ENCODE measurements at regions not wholly inside any gene's neighbourhood (a gene's known extent, or its start where the extent isn't known, plus 50 kb on each side); places are given as distances from the start of the nearest gene placed in this dataset.

DNA sequence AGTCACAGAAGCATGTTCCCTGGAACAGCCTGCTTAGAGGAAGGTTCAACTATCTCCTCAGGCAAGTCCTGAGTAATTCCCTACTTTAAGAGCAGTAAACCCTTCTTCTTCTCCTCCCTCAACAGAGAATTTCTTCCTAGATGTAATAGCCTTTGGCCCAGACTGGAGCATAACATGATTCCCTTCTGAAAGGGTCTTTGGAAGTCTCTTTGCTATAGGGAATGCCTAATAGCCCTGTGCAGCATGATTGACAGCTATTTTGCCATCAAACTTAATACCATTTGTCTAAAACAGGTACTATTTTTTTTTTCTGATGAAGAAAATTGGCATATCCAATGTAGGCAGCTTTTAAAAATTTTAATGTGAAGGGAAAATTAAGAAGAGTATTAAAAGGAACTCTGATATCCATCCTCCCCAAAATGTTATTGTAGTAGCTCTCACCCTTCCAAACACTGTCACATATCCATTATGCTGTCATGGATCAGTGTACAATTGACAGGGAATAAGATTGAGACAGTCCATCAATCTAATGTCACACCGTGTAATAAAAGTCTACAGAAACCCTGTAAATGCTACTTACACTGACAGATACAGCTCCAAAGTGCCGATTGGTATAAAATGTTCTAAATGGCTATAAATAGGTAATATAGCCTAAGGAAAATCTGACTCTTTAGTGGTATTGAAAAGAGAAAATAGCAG is 884.6 kb downstream of the TTLL7 start:
- DNase-seq, result no peak

DNA sequence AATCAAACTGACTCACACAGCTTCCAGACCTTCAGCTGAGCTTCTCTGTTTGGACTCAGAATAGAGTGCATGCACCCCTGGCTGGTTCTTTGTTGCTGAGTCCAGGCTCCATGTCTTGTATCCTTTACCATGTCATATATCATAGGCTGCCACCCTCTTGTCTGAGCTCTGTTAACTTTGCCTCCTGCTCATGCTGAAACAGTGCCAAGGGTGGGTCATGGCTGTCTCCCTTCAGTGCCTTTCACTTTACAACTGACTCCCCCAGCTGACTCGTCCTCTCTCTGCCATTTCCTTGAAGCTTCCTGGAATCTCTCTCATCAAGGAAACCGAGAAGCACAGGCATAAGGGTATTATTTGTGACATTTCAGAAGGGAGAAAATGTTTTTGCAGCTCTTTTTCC is 885.3 kb downstream of the TTLL7 start:
- DNase-seq, result no peak

DNA sequence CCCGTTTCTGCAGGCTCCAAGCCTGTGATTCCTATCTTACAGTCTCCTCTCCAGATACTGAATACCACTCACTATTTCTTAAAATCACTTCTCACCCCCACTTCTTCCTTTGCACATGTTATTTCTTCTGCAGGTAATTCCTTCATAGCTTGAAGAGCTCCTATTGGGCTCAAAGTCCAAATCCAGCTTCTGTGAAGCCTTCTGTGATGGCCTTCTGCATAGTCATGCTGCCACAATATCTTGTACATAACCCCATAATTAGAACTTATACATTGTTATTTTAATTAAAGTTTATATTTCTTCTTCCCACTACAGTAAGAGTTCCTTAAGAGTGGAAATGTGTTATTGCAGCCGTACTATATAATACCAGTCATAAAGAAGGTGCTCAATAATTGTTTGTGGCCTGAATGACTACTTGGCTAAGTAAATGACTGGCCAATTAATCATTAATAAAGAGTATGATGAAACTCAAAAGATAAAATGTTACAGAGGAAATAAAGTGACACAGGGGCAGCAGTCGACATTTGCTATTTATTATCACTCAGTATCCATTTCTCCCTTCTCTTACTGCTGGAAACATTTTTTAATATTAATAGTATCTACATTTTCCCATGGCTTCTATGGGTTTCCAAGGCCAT is 886.6 kb downstream of the TTLL7 start:
- no peak for DNase-seq

DNA sequence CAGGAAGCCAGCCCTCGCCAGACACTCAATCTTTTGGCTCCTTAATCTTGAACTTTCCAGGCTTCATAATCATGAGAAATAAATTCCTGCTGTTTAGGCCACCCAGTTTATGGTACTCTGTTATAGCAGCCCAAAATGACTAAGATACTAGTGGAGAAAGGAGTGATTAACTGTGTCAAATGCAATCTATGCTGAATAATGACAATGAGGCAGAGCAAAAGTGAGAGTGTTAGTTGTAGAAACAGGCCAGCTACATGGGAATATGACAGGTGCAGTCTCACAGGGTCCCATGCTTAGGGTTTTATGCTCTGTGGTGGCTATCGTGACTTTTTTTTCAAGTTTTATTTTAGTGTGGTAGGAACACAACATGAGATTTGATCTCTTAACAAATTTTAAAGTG is 888.8 kb downstream of the TTLL7 start:
- no peak for DNase-seq

DNA sequence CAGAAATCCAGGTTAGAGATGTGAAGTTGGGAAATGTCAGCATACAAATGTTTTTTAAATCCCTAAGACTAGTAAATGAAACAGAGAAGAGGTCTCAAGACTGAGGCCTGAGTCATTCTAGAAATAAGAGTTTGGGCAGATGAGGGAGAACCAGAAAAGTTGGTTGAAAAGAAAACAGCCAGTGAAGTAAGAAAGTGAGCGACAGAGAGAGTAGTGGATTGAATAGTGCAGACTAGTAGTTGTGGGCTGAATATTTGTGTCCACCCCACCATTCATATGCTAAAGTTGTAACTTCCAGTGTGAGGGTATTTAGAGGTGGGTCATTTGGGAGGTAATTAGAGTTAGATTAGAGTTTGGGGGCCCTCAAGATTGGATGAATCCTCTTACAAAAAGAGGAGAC is 889.2 kb downstream of the TTLL7 start:
- DNase-seq, result no peak

DNA sequence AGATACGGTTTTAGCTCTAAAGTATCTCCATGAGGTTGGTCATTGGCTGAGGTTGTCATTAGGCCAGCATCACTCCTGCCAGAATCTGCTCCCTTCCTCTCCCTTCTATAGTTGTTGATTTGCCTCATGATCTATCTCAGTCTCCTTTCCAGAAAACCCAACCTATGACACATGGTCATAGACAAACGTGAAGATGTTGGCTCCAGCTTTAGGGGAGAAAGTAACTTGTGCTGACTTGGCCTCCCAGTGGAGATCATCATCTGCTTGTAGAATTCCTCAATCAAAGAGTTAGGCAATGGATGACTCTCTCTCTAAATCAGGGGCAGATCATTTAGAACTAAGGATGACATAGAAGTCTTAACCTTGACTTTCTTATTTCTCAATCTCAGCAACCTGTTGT is 894.4 kb downstream of the TTLL7 start:
- DNase-seq, result no peak

DNA sequence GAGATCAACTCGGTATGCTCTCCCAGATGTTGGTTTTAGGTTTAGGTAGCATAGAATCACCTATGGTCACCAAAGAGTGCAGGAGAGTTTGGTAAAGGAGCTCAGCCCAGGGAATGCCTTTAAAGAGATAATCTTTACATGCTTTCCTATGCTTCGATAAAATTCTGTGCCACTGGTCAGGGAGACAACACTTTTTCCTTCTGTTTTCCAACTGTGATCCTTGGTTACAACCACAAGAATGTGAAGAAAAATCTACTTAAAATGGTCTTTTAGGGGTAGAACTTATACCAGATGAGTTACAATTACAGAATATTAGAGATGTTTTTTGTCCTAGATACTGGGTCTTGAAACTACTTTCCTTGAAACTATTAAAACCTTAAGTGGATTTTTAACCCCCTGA is 895.6 kb downstream of the TTLL7 start:
- no peak for DNase-seq

DNA sequence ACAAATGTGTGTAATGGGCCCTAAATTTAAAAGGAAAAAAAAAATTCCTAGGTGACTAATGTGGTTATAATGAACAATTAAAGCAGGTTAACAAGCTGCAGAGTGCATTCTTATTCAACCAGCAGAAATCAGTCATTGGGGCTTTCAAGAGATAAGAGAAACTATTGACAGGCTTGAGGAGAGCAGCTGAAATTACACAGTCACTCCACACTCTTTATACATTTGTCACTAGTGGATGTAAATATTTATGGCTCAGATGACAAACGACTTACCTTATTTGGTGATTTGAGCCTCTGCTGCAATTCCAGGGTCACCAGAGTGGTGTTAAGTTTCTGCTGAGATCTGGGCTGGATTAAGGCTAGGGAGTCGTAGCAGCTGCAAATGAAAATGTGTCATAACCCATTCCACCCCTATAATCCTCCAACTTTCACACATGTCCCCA is 896.3 kb downstream of the TTLL7 start:
- DNase-seq, result no peak

DNA sequence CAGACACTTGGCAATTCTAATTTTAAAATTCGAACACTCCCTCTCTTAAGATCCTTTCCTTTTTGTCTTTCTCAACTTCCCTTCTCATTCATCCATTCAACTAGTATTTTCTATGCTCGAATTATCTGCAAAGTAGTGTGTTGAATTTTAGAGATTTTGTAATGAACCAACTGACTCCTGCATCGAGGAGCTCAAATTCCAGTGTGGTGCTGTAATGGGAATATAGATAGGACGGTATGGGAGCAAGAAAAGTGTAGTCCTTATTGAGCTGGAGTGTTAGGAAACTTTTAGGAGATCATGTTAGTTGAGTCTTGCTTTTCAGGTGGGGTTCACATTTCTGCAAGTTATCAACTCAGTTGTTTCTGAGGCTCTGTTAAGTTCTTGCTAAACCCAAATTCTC is 897.5 kb downstream of the TTLL7 start:
- no peak for DNase-seq

DNA sequence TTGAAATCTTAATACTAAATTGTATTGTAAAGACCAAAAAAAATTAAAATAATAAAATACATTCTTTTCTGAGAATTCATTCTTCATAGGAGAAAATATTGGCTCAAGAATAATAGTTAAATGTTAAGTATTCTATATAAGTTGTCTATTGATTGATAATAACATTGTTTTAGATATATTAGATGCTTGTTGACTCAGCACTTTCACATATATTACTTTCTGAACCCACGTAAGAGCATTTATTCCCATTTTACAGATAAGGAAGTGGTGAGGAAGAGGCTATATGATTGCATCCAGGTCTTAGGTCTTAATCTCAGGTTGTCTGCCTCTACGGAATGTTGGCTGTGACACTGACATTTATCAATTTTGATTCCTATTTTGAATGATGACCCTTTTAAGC is 898.8 kb downstream of the TTLL7 start:
- DNase-seq, result no peak

DNA sequence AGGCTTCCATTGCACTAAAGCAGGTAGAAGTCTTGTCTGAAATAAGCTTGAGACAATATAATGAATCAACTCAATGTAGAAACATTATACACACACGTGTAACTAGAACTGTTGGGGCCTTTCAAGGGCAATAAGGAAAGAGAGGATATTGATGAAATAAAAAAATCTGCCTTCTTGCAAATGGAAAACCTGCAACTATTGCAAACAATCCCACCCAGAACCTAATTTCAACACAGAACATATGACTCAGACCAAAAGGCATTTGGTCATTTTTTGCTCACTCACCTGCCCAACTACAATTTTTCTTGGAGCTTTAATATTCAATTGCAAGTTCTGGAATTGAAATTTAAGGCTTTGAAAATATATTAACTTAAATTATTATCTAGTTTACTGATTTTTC is 900.1 kb downstream of the TTLL7 start:
- no peak for DNase-seq

DNA sequence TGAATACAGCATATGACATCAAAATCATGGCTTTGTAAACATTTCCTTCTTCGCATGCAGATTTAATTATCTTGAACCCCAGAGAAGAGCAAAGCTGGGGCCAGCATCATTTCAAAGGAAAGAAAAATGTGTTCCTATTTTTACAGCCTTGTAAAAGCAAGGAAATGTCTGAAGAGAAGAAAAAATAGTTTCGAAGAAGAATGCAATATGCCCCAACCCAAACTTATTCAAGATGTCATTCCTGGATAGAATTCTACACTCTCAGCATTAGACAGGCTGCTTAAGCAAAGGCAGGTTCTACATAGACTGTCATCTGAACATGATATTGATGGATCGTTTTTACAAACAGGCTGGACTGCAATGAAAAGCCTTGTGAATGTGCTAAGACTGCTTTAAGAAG is 900.8 kb downstream of the TTLL7 start:
- DNase-seq, result no peak

DNA sequence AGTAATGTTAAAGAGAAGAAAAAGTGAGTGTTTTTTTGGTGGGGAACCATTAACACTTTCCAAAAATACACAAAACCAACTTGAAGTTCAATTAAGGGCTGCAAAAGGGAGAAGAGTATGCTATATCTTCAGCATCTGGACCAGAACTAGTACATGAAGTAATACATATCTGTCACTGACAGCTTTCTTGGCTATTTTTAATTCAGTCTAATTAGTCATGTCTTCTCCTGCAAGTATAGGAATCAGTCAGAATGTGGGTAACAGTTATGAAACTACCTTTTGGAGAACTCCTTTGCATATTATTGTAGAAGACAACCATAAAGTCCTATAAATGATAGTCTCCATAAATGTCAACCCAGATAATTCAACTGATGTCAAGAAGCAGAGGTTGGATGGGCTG is 901.2 kb downstream of the TTLL7 start:
- DNase-seq, result no peak

DNA sequence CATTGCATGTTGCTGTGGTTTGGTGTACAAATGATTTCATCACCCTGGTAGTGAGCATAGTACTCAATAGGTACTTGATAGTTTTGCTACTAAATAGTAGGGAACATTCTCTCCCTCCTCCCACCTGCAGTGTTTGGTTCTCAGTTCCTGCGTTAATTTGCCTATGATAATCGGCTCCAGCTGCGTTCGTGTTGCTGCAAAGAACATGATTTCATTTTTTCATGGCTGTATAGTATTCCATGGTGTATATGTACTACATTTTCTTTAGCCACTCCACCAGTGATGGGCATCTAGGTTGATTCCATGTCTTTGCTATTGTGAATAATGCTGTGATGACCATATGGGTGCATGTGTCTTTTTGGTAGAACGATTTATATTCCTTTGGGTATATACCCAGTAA is 903.4 kb downstream of the TTLL7 start:
- no peak for DNase-seq

DNA sequence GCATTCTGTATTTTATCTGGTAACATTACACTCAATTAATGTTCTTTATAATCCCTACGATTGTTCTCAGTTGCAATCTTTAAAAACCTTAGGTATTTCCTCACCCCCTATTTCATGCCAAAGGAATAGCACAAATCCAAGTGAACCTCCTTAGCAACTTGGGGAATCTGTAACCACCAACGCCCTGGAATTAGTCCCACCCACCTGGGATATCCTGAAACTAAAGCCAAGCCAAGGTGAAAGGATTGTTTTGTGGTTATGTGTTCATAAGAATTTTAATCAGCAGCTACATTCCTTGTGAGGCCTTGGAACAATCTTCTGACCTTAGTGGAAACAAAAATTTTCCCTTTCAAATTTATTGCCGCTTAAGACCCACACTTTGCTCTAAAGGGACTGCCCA is 908.7 kb downstream of the TTLL7 start:
- DNase-seq, result no peak

DNA sequence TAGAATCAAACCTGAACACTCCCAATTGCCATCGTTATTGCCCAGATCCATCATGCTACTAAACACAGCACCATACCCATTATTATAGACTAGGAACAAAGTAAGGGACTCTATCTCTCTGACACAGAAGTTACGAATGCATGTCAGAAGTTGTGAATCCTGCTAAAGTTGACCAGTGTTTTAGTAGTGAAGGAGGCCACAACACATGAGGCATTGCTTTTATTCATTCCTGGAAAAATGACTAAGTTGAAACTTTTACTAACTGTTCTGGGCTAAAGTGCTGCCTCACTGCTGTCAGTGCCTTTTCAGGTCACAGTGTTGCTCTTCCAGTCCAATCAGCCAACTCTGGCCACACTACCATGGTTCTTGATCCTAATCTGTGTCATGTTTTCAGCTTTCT is 911.1 kb downstream of the TTLL7 start:
- DNase-seq, result no peak

DNA sequence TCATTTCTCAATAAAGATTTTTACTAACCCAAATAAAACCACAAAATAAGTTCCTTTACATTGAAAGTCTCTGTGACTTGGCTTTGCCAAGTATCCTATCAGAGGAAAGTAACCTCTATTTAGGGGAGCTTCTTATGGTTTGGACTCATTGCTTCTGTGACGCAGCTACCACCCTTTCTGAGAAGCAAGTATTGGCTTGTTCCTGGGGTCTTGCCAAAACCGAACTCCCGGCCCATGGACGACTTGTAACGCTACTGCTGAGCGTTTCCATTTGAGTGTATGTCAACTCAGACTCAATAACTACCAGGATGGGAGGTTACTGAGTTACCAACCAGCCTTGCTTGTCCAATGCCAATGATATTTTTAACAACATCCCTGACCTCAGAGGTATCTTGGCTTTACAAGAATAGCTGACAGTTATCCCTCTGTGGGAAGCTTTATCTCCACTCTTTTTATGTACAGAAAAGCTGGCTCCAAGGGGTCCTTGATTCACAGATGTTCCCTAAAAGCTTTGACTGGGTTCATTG is 911.9 kb downstream of the TTLL7 start:
- DNase-seq, result no peak

DNA sequence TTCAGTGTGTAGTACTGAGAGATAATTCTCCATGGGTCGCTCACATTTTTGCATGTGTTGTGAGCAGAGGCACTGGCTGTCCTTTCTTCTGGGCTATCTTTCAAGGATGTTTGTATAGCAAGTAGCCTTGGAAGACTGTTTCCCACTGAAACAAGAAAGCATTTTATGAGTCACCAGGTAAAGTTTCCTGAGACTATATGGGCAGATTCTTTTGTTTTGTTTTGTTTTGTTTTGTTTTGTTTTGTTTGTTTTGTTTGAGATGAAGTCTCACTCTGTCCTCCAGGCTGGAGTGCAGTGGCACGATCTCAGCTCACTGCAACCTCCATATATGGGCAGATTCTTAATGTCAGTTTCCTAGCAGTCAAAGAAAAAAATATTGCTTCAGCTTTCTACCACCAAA is 912.6 kb downstream of the TTLL7 start:
- no peak for DNase-seq

DNA sequence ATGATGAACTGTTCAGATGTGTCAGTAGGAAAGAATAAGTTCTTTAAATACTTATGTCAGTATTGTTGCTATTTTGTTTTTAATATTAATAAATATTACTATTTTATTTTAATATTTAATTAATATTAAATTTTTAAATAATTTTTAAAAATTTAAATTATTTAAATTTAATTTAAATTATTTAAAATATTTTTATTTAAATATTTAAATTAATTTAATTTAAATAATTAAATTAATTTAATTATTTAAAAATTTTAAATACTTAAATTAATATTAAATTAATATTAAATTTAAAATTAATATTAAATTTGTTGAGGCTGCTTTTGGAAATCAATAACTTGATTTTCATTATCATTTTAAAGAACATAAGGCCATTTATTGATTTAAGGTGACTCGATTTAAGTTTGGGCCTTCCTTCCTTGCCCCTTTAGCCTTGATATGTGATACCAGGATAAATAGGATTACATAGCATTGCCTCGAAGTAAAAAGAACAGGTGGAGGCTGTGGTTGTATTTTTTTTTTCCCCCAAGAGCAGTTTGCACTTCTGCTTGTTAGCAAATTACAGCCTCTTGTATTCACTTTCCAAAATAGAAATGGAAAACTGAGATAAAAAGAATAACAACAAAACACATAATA is 915.2 kb downstream of the TTLL7 start:
- no peak for DNase-seq

DNA sequence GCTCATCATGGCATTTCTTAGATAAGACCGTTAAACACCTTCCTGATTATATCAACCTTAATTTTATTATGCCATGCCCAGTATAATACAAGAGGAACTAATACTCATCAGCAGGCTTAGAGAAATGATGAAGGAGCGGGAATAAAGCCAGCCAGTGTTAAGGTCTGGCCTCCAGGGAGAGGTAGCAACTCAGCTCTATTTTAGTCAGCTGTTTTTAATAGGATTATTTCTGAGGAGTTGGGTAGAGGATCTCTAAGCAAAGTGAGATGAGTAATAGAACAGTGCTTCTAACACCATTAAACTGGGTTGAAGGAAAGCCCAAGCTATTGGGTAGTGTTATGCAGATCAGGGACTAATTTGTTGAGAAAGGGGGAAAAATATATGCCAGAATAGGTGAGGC is 921.5 kb downstream of the TTLL7 start:
- DNase-seq, result no peak

DNA sequence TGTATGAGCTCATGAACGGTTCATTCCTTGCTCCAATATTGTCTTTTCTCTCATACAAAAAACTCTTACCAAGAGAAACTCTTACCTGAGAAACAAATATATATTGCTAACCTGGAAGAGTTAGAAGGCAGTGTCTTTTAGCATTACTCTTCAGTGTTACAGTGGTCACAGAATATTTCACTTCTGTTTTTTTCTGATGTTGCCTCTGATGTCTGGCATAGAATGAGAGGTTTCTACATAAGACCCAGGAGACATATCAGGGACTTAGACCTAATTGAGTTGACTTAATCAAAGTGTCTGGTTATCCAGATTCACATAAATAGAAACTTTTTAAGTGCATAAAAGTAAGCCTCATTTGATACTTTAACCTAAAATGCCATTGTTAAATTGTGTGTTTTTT is 923.8 kb downstream of the TTLL7 start:
- DNase-seq, result no peak

DNA sequence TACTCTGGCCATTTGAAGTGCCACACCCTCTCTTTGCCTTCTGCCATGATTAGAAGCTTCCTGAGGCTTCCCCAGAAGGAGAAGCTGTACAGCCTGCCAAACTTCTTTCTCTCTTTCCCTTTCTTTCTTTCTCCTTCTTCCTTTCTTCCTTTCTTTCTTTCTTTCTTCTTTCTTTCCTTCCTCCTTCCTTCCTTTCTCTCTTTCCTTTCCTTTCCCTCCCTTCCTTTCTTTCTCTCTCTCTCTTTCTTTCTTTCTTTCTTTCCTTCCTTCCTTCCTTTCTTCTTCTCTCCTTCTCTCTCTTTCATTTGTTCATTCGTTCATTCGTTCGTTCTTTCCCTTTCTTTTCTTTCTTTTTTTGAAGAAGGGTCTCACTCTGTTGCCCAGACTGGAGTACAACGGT is 931.0 kb downstream of the TTLL7 start:
- no peak for DNase-seq

DNA sequence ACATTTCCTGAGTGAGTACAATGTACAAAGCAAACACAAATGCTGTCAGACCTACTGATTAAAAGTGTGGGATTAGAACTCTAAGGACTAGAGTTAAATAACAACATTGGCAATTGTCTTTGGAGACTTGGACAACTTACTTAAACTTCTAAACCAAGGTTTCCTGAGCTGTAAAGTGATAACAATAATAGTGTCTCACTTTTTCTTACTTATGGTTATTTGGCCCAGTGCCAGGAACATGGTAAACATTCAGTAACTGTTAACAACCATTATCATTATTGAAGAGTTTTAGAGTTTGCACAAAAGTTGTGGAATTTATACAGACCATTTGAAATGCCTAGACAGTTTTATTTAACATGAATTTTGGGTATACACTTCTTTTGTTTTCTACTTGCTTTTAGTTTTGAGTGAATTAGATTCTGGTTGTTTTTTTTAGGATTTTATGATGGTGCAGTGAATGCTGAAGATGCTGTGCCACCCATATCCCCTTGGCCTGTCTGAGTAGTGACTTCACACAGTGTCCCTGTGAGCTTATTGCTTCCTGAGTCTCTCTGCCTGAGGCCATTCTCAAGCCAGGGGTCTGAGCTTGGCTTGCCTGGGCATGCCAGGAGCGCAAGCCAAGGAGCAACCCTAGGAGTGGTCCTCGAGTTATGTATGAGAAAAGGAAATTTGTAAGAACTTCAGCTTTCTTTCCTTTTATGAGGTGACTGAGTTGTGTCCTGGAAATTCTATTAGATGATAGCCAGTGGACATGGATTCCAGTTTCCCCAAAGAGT is 932.8 kb downstream of the TTLL7 start:
- no peak for DNase-seq

Data from hematopoietic multipotent progenitor cell treated with erythropoietin and hydrocortisone succinate and interleukin-3 and kit ligand, for 8 days (in vitro differentiated cells).